SK-N-SH treated with all-trans-retinoic acid at 6 μM for 48 hours (cell line): ENCODE measurements at regions not wholly inside any gene's neighbourhood (a gene's known extent, or its start where the extent isn't known, plus 50 kb on each side); places are given as distances from the start of the nearest gene placed in this dataset.
A peak's percentile ranks its signal among the peaks of the same experiment; 100 is the strongest.

Source experiments
- ATAC-seq: fragments of 200-7000 bp; cut with Tn5 transposase; 3 replicates; pipeline ENCODE4 v1.9.1; 2020; ENCODE audit warnings: mild to moderate bottlenecking, moderate library complexity
- ARNTL ChIP-seq: fragments of 450-650 bp; formaldehyde crosslinking; IDR thresholded peaks from 2 replicates; pipeline ENCODE4 v1.5.0; 2020; ENCODE audit warnings: low read depth, mild to moderate bottlenecking, moderate library complexity, borderline replicate concordance
- BACH2 ChIP-seq: fragments of 250-450 bp; sonication (Bioruptor Pico); IDR thresholded peaks from 2 replicates; pipeline ENCODE4 v1.9.0; 2021; ENCODE audit warnings: mild to moderate bottlenecking, borderline replicate concordance
- CREB5 ChIP-seq: fragments of 250-450 bp; sonication (Bioruptor Pico); IDR thresholded peaks from 2 replicates; pipeline ENCODE4 v1.5.1; 2020; ENCODE audit warnings: low read depth, mild to moderate bottlenecking, moderate library complexity
- CSDC2 ChIP-seq: fragments of 250-450 bp; sonication (Bioruptor Pico); IDR thresholded peaks from 2 replicates; pipeline ENCODE4 v1.5.0; 2020; ENCODE audit warnings: mild to moderate bottlenecking, moderate library complexity
- CSRNP3 ChIP-seq: fragments of 250-450 bp; sonication (Bioruptor Pico); IDR thresholded peaks from 2 replicates; pipeline ENCODE4 v1.5.1; 2021; ENCODE audit warnings: mild to moderate bottlenecking, moderate library complexity
- ESRRG ChIP-seq: fragments of 250-450 bp; sonication (Bioruptor Pico); IDR thresholded peaks from 2 replicates; pipeline ENCODE4 v1.6.1; 2021; ENCODE audit warnings: mild to moderate bottlenecking
- GLIS3 ChIP-seq: fragments of 250-450 bp; sonication (Bioruptor Pico); IDR thresholded peaks from 2 replicates; pipeline ENCODE4 v1.5.0; 2020; ENCODE audit warnings: mild to moderate bottlenecking, moderate library complexity
- ISL1 ChIP-seq: fragments of 250-450 bp; sonication (Bioruptor Pico); IDR thresholded peaks from 2 replicates; pipeline ENCODE4 v2.1.2; 2022; ENCODE audit warnings: mild to moderate bottlenecking, moderate library complexity
- OSR1 ChIP-seq: fragments of 250-450 bp; sonication (Bioruptor Pico); IDR thresholded peaks from 2 replicates; pipeline ENCODE4 v1.8.0; 2022; ENCODE audit warnings: moderate library complexity, mild to moderate bottlenecking, inconsistent platforms
- PATZ1 ChIP-seq: fragments of 250-450 bp; sonication (Bioruptor Pico); IDR thresholded peaks from 2 replicates; pipeline ENCODE4 v1.8.0; 2020; ENCODE audit warnings: mild to moderate bottlenecking, moderate library complexity, borderline replicate concordance
- RARB ChIP-seq: fragments of 250-450 bp; sonication (Bioruptor Pico); IDR thresholded peaks from 2 replicates; pipeline ENCODE4 v1.8.0; 2021; ENCODE audit warnings: mild to moderate bottlenecking, moderate library complexity
- SNAI2 ChIP-seq: fragments of 250-450 bp; sonication (Bioruptor Pico); IDR thresholded peaks from 2 replicates; pipeline ENCODE4 v1.5.0; 2020; ENCODE audit warnings: mild to moderate bottlenecking, moderate library complexity
- TOX ChIP-seq: fragments of 250-450 bp; sonication (Bioruptor Pico); IDR thresholded peaks from 2 replicates; pipeline ENCODE4 v1.8.0; 2021; ENCODE audit warnings: mild to moderate bottlenecking, moderate library complexity, borderline replicate concordance
- ZC3H10 ChIP-seq: fragments of 250-450 bp; sonication (Bioruptor Pico); IDR thresholded peaks from 2 replicates; pipeline ENCODE4 v1.5.1; 2021; ENCODE audit warnings: mild to moderate bottlenecking, moderate library complexity
- ZFP3 ChIP-seq: fragments of 250-450 bp; sonication (Bioruptor Pico); IDR thresholded peaks from 2 replicates; pipeline ENCODE4 v1.5.0; 2020; ENCODE audit warnings: mild to moderate bottlenecking, moderate library complexity
- ZFP30 ChIP-seq: fragments of 450-650 bp; formaldehyde crosslinking; IDR thresholded peaks from 2 replicates; pipeline ENCODE4 v1.5.0; 2022; ENCODE audit warnings: mild to moderate bottlenecking, moderate library complexity
- ZNF565 ChIP-seq: fragments of 450-650 bp; formaldehyde crosslinking; conservative IDR thresholded peaks from 2 replicates; pipeline ENCODE4 v1.5.0; 2020; ENCODE audit warnings: low read depth, mild to moderate bottlenecking, moderate library complexity
- ZNF70 ChIP-seq: fragments of 450-650 bp; formaldehyde crosslinking; IDR thresholded peaks from 2 replicates; pipeline ENCODE4 v1.5.0; 2020; ENCODE audit warnings: mild to moderate bottlenecking, moderate library complexity
- ZNF8 ChIP-seq: fragments of 450-650 bp; formaldehyde crosslinking; IDR thresholded peaks from 2 replicates; pipeline ENCODE4 v1.5.0; 2020; ENCODE audit warnings: mild to moderate bottlenecking, moderate library complexity
- TF ChIP-seq, protein P1 (sequence below): fragments of 250-450 bp; sonication (Bioruptor Pico); IDR thresholded peaks from 2 replicates; pipeline ENCODE4 v1.8.0; 2021; ENCODE audit warnings: low read depth, mild to moderate bottlenecking, moderate library complexity, borderline replicate concordance
- TF ChIP-seq, protein P2 (sequence below): fragments of 250-450 bp; sonication (Bioruptor Pico); IDR thresholded peaks from 2 replicates; pipeline ENCODE4 v1.5.0; 2020; ENCODE audit warnings: mild to moderate bottlenecking, moderate library complexity

GRCh38 chr18:25674183-25674582 lies 322.2 kb upstream of the ZNF521 start:
- TF ChIP-seq ZNF70 (CRISPR knock-in tag) (no peak), ESRRG (CRISPR knock-in tag) (no peak), BACH2 (CRISPR knock-in tag) (no peak), OSR1 (no peak), PATZ1 (CRISPR knock-in tag) (no peak), RARB (CRISPR knock-in tag) (no peak)
- TF ChIP-seq, protein P1, sequence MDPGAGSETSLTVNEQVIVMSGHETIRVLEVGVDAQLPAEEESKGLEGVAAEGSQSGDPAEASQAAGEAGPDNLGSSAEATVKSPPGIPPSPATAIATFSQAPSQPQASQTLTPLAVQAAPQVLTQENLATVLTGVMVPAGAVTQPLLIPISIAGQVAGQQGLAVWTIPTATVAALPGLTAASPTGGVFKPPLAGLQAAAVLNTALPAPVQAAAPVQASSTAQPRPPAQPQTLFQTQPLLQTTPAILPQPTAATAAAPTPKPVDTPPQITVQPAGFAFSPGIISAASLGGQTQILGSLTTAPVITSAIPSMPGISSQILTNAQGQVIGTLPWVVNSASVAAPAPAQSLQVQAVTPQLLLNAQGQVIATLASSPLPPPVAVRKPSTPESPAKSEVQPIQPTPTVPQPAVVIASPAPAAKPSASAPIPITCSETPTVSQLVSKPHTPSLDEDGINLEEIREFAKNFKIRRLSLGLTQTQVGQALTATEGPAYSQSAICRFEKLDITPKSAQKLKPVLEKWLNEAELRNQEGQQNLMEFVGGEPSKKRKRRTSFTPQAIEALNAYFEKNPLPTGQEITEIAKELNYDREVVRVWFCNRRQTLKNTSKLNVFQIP (CRISPR knock-in tag): no peak
- TF ChIP-seq, protein P2, sequence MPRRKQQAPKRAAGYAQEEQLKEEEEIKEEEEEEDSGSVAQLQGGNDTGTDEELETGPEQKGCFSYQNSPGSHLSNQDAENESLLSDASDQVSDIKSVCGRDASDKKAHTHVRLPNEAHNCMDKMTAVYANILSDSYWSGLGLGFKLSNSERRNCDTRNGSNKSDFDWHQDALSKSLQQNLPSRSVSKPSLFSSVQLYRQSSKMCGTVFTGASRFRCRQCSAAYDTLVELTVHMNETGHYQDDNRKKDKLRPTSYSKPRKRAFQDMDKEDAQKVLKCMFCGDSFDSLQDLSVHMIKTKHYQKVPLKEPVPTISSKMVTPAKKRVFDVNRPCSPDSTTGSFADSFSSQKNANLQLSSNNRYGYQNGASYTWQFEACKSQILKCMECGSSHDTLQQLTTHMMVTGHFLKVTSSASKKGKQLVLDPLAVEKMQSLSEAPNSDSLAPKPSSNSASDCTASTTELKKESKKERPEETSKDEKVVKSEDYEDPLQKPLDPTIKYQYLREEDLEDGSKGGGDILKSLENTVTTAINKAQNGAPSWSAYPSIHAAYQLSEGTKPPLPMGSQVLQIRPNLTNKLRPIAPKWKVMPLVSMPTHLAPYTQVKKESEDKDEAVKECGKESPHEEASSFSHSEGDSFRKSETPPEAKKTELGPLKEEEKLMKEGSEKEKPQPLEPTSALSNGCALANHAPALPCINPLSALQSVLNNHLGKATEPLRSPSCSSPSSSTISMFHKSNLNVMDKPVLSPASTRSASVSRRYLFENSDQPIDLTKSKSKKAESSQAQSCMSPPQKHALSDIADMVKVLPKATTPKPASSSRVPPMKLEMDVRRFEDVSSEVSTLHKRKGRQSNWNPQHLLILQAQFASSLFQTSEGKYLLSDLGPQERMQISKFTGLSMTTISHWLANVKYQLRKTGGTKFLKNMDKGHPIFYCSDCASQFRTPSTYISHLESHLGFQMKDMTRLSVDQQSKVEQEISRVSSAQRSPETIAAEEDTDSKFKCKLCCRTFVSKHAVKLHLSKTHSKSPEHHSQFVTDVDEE (CRISPR knock-in tag): no peak
- ATAC-seq: no peak

DNA sequence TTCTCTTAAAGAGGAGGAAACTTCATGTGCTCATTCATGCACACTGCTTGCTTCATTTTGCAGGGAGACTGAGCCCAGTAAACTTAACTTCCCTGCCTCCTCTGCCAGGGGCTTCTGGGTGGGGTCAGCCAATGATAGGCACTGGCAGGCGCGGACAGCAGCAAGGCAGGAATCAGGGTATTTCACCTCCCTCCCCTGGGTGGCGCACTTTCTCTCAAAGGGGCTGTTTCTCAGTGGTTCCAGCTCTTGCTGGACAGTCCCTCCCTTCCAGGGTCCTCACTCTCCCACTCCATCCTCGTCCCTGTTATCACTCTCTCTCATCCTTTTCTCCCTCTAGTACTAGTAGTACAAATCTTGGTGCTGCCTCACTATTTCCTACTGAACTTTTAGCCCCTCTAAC lies 320.5 kb upstream of the ZNF521 start:
- TF ChIP-seq ZNF70 (CRISPR knock-in tag) (no peak), ZFP30 (CRISPR knock-in tag) (no peak), BACH2 (CRISPR knock-in tag) (no peak), OSR1 (no peak), ISL1 (CRISPR knock-in tag) (no peak), RARB (CRISPR knock-in tag) (no peak), CREB5 (no peak), ESRRG (CRISPR knock-in tag) (no peak), ARNTL (CRISPR knock-in tag) (no peak), GLIS3 (CRISPR knock-in tag) (no peak), ZNF8 (CRISPR knock-in tag) (no peak), ZFP3 (CRISPR knock-in tag) (no peak), PATZ1 (CRISPR knock-in tag) (no peak), ZNF565 (CRISPR knock-in tag) (no peak), SNAI2 (CRISPR knock-in tag) (no peak), CSDC2 (CRISPR knock-in tag) (no peak), TOX (CRISPR knock-in tag) (no peak)
- TF ChIP-seq, protein P1 (CRISPR knock-in tag): no peak
- ATAC-seq: no peak

- ATAC-seq: peak; percentile 36; the same call in 1 of the 3 replicates
- TF ChIP-seq ZC3H10 (CRISPR knock-in tag) (no peak), ZFP30 (CRISPR knock-in tag) (no peak), CSDC2 (CRISPR knock-in tag) (no peak), ISL1 (CRISPR knock-in tag) (no peak), ESRRG (CRISPR knock-in tag) (no peak), CREB5 (no peak), ZNF565 (CRISPR knock-in tag) (no peak), GLIS3 (CRISPR knock-in tag) (no peak), ZNF70 (CRISPR knock-in tag) (no peak), CSRNP3 (CRISPR knock-in tag) (no peak)
Measured at GRCh38 chr18:25669741-25670140, 317.8 kb upstream of the ZNF521 start.
